ENCODE measurements at regions not wholly inside any gene's neighbourhood (a gene's known extent, or its start where the extent isn't known, plus 50 kb on each side); places are given as distances from the start of the nearest gene placed in this dataset.

- peak in 1 of 2 donors; percentile 29 for DNase-seq (ENCODE audit: low spot score in 2 of 2)
- TF ChIP-seq CTCF (IDR thresholded peaks at IDR 0.05): no peak
- no peak for TF ChIP-seq POLR2A (IDR thresholded peaks at IDR 0.05)
- intact Hi-C loops (cut with DNase I; ENCODE audit: low total_unique reads): no loop called here
- no peak overlapping the region for H3K4me3 ChIP-seq (ENCODE audit: low read depth, poor library complexity, severe bottlenecking)
- WGBS, 2 donors: 83 to 87% methylated on average over 8 of the region's 8 CpGs
Measured at GRCh38 chr3:139260793-139261736, 82.8 kb upstream of the MRPS22 start.

GRCh38 chr3:139261754-139262586, 81.8 kb upstream of the MRPS22 start:
- peak in 1 of 2 donors; percentile 37 for DNase-seq (ENCODE audit: low spot score in 2 of 2)
- 75 to 83% methylated on average over 7 of the region's 7 CpGs for WGBS, 2 donors
- intact Hi-C loops (cut with DNase I; ENCODE audit: low total_unique reads): no loop called here
- H3K4me3 ChIP-seq (ENCODE audit: low read depth, poor library complexity, severe bottlenecking): no peak overlapping the region
- TF ChIP-seq CTCF (IDR thresholded peaks at IDR 0.05) (no peak), POLR2A (IDR thresholded peaks at IDR 0.05) (no peak)

- TF ChIP-seq POLR2A (IDR thresholded peaks at IDR 0.05): no peak
- no peak for TF ChIP-seq CTCF (IDR thresholded peaks at IDR 0.05)
- intact Hi-C loops (cut with DNase I; ENCODE audit: low total_unique reads): no loop called here
- DNase-seq (ENCODE audit: low spot score in 2 of 2): peak in 1 of 2 donors; percentile 32
- no peak overlapping the region for H3K4me3 ChIP-seq (ENCODE audit: low read depth, poor library complexity, severe bottlenecking)
- WGBS, 2 donors: 86 to 93% methylated on average over 4 of the region's 4 CpGs
Measured at GRCh38 chr3:139263798-139264197, 80.0 kb upstream of the MRPS22 start.

GRCh38 chr3:139264375-139264774, 79.4 kb upstream of the MRPS22 start:
- no peak overlapping the region for H3K4me3 ChIP-seq (ENCODE audit: low read depth, poor library complexity, severe bottlenecking)
- DNase-seq (ENCODE audit: low spot score in 2 of 2): peak in 1 of 2 donors; percentile 40
- WGBS, 2 donors: 90 to 91% methylated on average over 3 of the region's 3 CpGs
- intact Hi-C loops (cut with DNase I; ENCODE audit: low total_unique reads): no loop called here
- TF ChIP-seq POLR2A (IDR thresholded peaks at IDR 0.05) (no peak), CTCF (IDR thresholded peaks at IDR 0.05) (no peak)

- intact Hi-C loops (cut with DNase I; ENCODE audit: low total_unique reads): no loop called here
- WGBS, 2 donors: 75 to 77% methylated on average over 9 of the region's 9 CpGs
- TF ChIP-seq POLR2A (IDR thresholded peaks at IDR 0.05) (no peak), CTCF (IDR thresholded peaks at IDR 0.05) (no peak)
- peak in 1 of 2 donors; percentile 77 for DNase-seq (ENCODE audit: low spot score in 2 of 2)
- no peak overlapping the region for H3K4me3 ChIP-seq (ENCODE audit: low read depth, poor library complexity, severe bottlenecking)
Measured at GRCh38 chr3:139265131-139266016, 78.4 kb upstream of the MRPS22 start.

Measured in lower leg skin (tissue), 4 donors.